ENCODE measurements at regions not wholly inside any gene's neighbourhood (a gene's known extent, or its start where the extent isn't known, plus 50 kb on each side); places are given as distances from the start of the nearest gene placed in this dataset.
A peak's percentile ranks its signal among the peaks of the same experiment; 100 is the strongest.

- TF ChIP-seq AKNA (CRISPR knock-in tag; IDR thresholded peaks at IDR 0.05; ENCODE audit: borderline replicate concordance) (no peak), BHLHE40 (IDR thresholded peaks at IDR 0.05; ENCODE audit: low read length) (no peak), DMTF1 (CRISPR knock-in tag; IDR thresholded peaks at IDR 0.05) (0 out of 2 replicates have a peak, but pooled peaks have one; percentile 3), PAF1 (CRISPR knock-in tag; IDR thresholded peaks at IDR 0.05) (no peak), ZNF773 (CRISPR knock-in tag; IDR thresholded peaks at IDR 0.05; ENCODE audit: borderline replicate concordance) (no peak), TOE1 (CRISPR knock-in tag; IDR thresholded peaks at IDR 0.05) (no peak), ZFP36L2 (CRISPR knock-in tag; IDR thresholded peaks at IDR 0.05) (no peak), HBP1 (CRISPR knock-in tag; IDR thresholded peaks at IDR 0.05; ENCODE audit: low read depth) (no peak), ZNF292 (CRISPR knock-in tag; IDR thresholded peaks at IDR 0.05; ENCODE audit: borderline replicate concordance, low read depth) (peak; percentile 24; the same call in 1 of the 2 replicates), ARNT (IDR thresholded peaks at IDR 0.05) (no peak), ATF6 (CRISPR knock-in tag; conservative IDR thresholded peaks at IDR 0.05) (no peak), ZNF274 (CRISPR knock-in tag; IDR thresholded peaks at IDR 0.05) (peak; percentile 61; the same call in 1 of the 2 replicates), ZNF33B (CRISPR knock-in tag; IDR thresholded peaks at IDR 0.05) (no peak), CENPX (CRISPR knock-in tag; IDR thresholded peaks at IDR 0.05) (no peak), ATF7 (IDR thresholded peaks at IDR 0.05) (no peak), ATF7 (CRISPR knock-in tag; IDR thresholded peaks at IDR 0.05) (no peak), FOXK1 (CRISPR knock-in tag; IDR thresholded peaks at IDR 0.05; ENCODE audit: borderline replicate concordance, low read depth) (no peak), PPARG (CRISPR knock-in tag; conservative IDR thresholded peaks at IDR 0.05) (no peak), CEBPG (CRISPR knock-in tag; IDR thresholded peaks at IDR 0.05) (no peak)
These were observed 149.3 kb upstream of the SHH start (continued) for GRCh38 chr7:155961241-155962190.

Data from HepG2 (cell line).